ENCODE measurements at regions not wholly inside any gene's neighbourhood (a gene's known extent, or its start where the extent isn't known, plus 50 kb on each side); places are given as distances from the start of the nearest gene placed in this dataset. TPM values are rescaled to one million over a fixed set of nuclear protein-coding genes. Genes with fewer than 3 reads are reported as not detected.

DNA sequence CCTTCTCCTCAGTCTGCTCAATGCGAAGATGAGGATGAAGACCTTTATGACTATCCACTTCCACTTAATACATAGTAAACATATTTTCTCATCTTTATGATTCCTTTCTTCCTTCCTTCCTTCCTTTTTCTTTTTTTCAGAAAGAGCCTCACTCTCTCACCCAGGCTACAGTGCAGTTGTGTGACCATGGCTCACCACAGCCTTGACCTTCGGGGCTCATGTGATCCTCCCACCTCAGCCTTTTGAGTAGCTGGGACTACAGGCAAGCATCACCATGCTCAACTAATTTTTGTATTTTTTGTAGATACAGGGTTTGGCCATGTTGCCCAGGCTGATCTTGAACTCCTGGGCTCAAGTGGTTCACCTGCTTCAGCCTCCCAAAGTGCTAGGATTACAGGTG is 52.0 kb upstream of the RAP2B start:
- CTCF ChIA-PET (ENCODE audit: unreplicated experiment), result no interaction called here
- BruUV-seq (replicated peaks), result no TSS peak

DNA sequence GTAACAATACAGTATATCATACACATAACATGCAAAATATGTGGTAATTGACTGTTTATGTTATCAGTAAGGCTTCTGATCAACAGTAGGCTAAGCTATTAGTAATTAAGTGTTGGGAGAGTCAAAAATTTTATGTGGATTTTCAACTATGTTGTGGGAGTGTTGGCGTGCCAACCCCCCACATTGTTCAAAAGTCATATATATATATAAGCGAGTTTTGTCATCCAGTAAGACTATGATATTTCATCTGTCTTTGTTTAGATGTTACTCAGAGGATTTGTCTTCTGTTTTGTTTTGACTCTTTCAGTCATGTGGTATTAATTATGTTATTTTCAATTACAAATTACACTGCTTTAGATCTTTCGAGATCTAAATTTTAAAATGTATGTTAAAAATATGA is 51.0 kb upstream of the RAP2B start:
- Histone ChIP-seq H3K36me3 (ENCODE audit: insufficient read depth, low read length) (no peaks in the 10 kb centered on the region), H3K27ac (ENCODE audit: low read depth, low read length, poor library complexity, severe bottlenecking) (no peak overlapping the region), H3K4me2 (ENCODE audit: low read length) (no peak overlapping the region), H2AFZ (ENCODE audit: low read length) (no peak overlapping the region), H3K4me1 (ENCODE audit: insufficient read depth, low read length, poor library complexity, severe bottlenecking) (no peaks in the 10 kb centered on the region), H3K9me3 (ENCODE audit: low read length) (no peaks in the 10 kb centered on the region), H3K79me2 (ENCODE audit: insufficient read depth, low read depth, low read length) (no peaks in the 10 kb centered on the region), H3K4me3 (ENCODE audit: low read depth, low read length, poor library complexity, severe bottlenecking) (no peak overlapping the region), H4K20me1 (ENCODE audit: insufficient read depth, low read length) (no peaks in the 10 kb centered on the region), H3K9me2 (ENCODE audit: insufficient read depth, low read length) (no peaks in the 10 kb centered on the region)
- DNase-seq (ENCODE audit: low spot score), result no peak
- POLR2A ChIA-PET, result interaction anchor here (0.6 kb wide), 1 partner anchor 11 kb away, joined by 3 read pairs; no protein-coding TSS in a partner anchor
- intact Hi-C loops (cut with micrococcal nuclease; ENCODE audit: unreplicated experiment), result no loop called here
- CTCF ChIA-PET (ENCODE audit: unreplicated experiment), result no interaction called here
- BruUV-seq (replicated peaks), result no TSS peak
- TF ChIP-seq, protein P1, sequence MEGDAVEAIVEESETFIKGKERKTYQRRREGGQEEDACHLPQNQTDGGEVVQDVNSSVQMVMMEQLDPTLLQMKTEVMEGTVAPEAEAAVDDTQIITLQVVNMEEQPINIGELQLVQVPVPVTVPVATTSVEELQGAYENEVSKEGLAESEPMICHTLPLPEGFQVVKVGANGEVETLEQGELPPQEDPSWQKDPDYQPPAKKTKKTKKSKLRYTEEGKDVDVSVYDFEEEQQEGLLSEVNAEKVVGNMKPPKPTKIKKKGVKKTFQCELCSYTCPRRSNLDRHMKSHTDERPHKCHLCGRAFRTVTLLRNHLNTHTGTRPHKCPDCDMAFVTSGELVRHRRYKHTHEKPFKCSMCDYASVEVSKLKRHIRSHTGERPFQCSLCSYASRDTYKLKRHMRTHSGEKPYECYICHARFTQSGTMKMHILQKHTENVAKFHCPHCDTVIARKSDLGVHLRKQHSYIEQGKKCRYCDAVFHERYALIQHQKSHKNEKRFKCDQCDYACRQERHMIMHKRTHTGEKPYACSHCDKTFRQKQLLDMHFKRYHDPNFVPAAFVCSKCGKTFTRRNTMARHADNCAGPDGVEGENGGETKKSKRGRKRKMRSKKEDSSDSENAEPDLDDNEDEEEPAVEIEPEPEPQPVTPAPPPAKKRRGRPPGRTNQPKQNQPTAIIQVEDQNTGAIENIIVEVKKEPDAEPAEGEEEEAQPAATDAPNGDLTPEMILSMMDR (conservative IDR thresholded peaks at IDR 0.05; ENCODE audit: low read length), result no peak
- no peak for TF ChIP-seq EZH2phosphoT487 (IDR thresholded peaks at IDR 0.05; ENCODE audit: borderline replicate concordance, low read depth, low read length)

More for the DNA sequence above, 52.0 kb upstream of the RAP2B start:
- Histone ChIP-seq H2AFZ (ENCODE audit: low read length) (no peak overlapping the region), H4K20me1 (ENCODE audit: insufficient read depth, low read length) (no peaks in the 10 kb centered on the region), H3K27ac (ENCODE audit: low read depth, low read length, poor library complexity, severe bottlenecking) (no peak overlapping the region), H3K4me1 (ENCODE audit: insufficient read depth, low read length, poor library complexity, severe bottlenecking) (no peaks in the 10 kb centered on the region), H3K4me2 (ENCODE audit: low read length) (no peak overlapping the region), H3K4me3 (ENCODE audit: low read depth, low read length, poor library complexity, severe bottlenecking) (no peak overlapping the region), H3K9me3 (ENCODE audit: low read length) (no peaks in the 10 kb centered on the region), H3K9me2 (ENCODE audit: insufficient read depth, low read length) (no peaks in the 10 kb centered on the region), H3K79me2 (ENCODE audit: insufficient read depth, low read depth, low read length) (no peaks in the 10 kb centered on the region), H3K36me3 (ENCODE audit: insufficient read depth, low read length) (no peaks in the 10 kb centered on the region)
- intact Hi-C loops (cut with micrococcal nuclease; ENCODE audit: unreplicated experiment), result no loop called here
- POLR2A ChIA-PET, result interaction anchor here (0.5 to 1.0 kb wide), 4 partner anchors 9 to 1491 kb away, joined by 3 to 6 read pairs (median 4); no protein-coding TSS in a partner anchor
- TF ChIP-seq, protein P1 (conservative IDR thresholded peaks at IDR 0.05; ENCODE audit: low read length), result no peak
- TF ChIP-seq EZH2phosphoT487 (IDR thresholded peaks at IDR 0.05; ENCODE audit: borderline replicate concordance, low read depth, low read length), result no peak
- DNase-seq (ENCODE audit: low spot score), result no peak

Small RNAs in the stretch of these regions (small RNA-seq; reads per million reads assigned to genes)
- gene HMGN2P13, result not detected

All from OCI-LY7 (cell line).